NCI-H1694 treated with DMSO at 0.1 percent for 48 hours (cell line): ENCODE measurements at regions not wholly inside any gene's neighbourhood (a gene's known extent, or its start where the extent isn't known, plus 50 kb on each side); places are given as distances from the start of the nearest gene placed in this dataset.

ENCODE experiments used
- DNase-seq: peaks from one replicate; lab custom pipeline; 2025; lab: John Stamatoyannopoulos, UW

- no peak for DNase-seq
Observed at GRCh38 chr1:80053613-80054012, 1047.1 kb upstream of the ADGRL4 start.

- no peak for DNase-seq
Observed at GRCh38 chr1:80050523-80050922, 1044.0 kb upstream of the ADGRL4 start.

- no peak for DNase-seq
Observed at GRCh38 chr1:80050085-80050484, 1043.6 kb upstream of the ADGRL4 start.

- DNase-seq, result no peak
Observed at GRCh38 chr1:80048716-80049115, 1042.2 kb upstream of the ADGRL4 start.

GRCh38 chr1:80047791-80048190, 1041.3 kb upstream of the ADGRL4 start:
- DNase-seq, result no peak

GRCh38 chr1:80044662-80045061, 1038.1 kb upstream of the ADGRL4 start:
- no peak for DNase-seq

GRCh38 chr1:80036690-80037432, 1030.3 kb upstream of the ADGRL4 start:
- DNase-seq, result no peak

GRCh38 chr1:80023358-80023757, 1016.8 kb upstream of the ADGRL4 start:
- DNase-seq, result no peak

- no peak for DNase-seq
Observed at GRCh38 chr1:80021891-80022290, 1015.4 kb upstream of the ADGRL4 start.

- DNase-seq, result no peak
Observed at GRCh38 chr1:80018348-80018747, 1011.8 kb upstream of the ADGRL4 start.

GRCh38 chr1:80008934-80009333, 1002.4 kb upstream of the ADGRL4 start:
- no peak for DNase-seq

GRCh38 chr1:80003250-80003649, 996.7 kb upstream of the ADGRL4 start:
- no peak for DNase-seq

GRCh38 chr1:79988401-79988800, 981.9 kb upstream of the ADGRL4 start:
- no peak for DNase-seq

- no peak for DNase-seq
Observed at GRCh38 chr1:79982211-79982610, 975.7 kb upstream of the ADGRL4 start.

GRCh38 chr1:79981481-79981880, 975.0 kb upstream of the ADGRL4 start:
- no peak for DNase-seq

GRCh38 chr1:79979346-79979745, 972.8 kb upstream of the ADGRL4 start:
- no peak for DNase-seq

GRCh38 chr1:79976287-79976686, 969.8 kb upstream of the ADGRL4 start:
- DNase-seq, result no peak

- DNase-seq, result no peak
Observed at GRCh38 chr1:79974659-79975058, 968.1 kb upstream of the ADGRL4 start.

- DNase-seq, result no peak
Observed at GRCh38 chr1:79969886-79970285, 963.4 kb upstream of the ADGRL4 start.

GRCh38 chr1:79966438-79966837, 959.9 kb upstream of the ADGRL4 start:
- DNase-seq, result no peak

- DNase-seq, result no peak
Observed at GRCh38 chr1:79959635-79960034, 953.1 kb upstream of the ADGRL4 start.

- DNase-seq, result no peak
Observed at GRCh38 chr1:79955966-79956365, 949.4 kb upstream of the ADGRL4 start.

- DNase-seq, result no peak
Observed at GRCh38 chr1:79950511-79950910, 944.0 kb upstream of the ADGRL4 start.

GRCh38 chr1:79945391-79945790, 938.9 kb upstream of the ADGRL4 start:
- DNase-seq, result no peak
